ENCODE measurements at regions not wholly inside any gene's neighbourhood (a gene's known extent, or its start where the extent isn't known, plus 50 kb on each side); places are given as distances from the start of the nearest gene placed in this dataset.

- no peak for DNase-seq (ENCODE audit: low spot score)
- Mint-ChIP-seq H3K4me1 (ENCODE audit: low read depth) (peaks cover 32% of the 10 kb centered on the region), H3K4me3 (ENCODE audit: unreplicated experiment) (no peak overlapping the region), H3K27ac (ENCODE audit: unreplicated experiment) (peak overlapping the region; percentile 76), H3K27me3 (ENCODE audit: low read depth) (no peaks in the 10 kb centered on the region), H3K9me3 (ENCODE audit: low read depth) (no peaks in the 10 kb centered on the region), H3K36me3 (ENCODE audit: low read depth) (no peaks in the 10 kb centered on the region)
- no peak for TF ChIP-seq CTCF (IDR thresholded peaks at IDR 0.05)
Measured at GRCh38 chr10:36766940-36767339, 358.5 kb upstream of the ANKRD30A start.

- H3K27ac Mint-ChIP-seq (ENCODE audit: unreplicated experiment), result peak overlapping the region; percentile 76
Measured at GRCh38 chr10:36766415-36766810, 359.0 kb upstream of the ANKRD30A start.

GRCh38 chr10:36765782-36766414, 359.5 kb upstream of the ANKRD30A start:
- DNase-seq (ENCODE audit: low spot score), result no peak
- Mint-ChIP-seq H3K27ac (ENCODE audit: unreplicated experiment) (peak overlapping the region; percentile 76), H3K9me3 (ENCODE audit: low read depth) (no peaks in the 10 kb centered on the region), H3K36me3 (ENCODE audit: low read depth) (no peaks in the 10 kb centered on the region), H3K4me1 (ENCODE audit: low read depth) (peaks cover 30% of the 10 kb centered on the region), H3K4me3 (ENCODE audit: unreplicated experiment) (no peak overlapping the region), H3K27me3 (ENCODE audit: low read depth) (no peaks in the 10 kb centered on the region)
- TF ChIP-seq CTCF (IDR thresholded peaks at IDR 0.05), result no peak

More at GRCh38 chr10:36766415-36766810, 359.0 kb upstream of the ANKRD30A start:
- Mint-ChIP-seq H3K4me3 (ENCODE audit: unreplicated experiment) (no peak overlapping the region), H3K36me3 (ENCODE audit: low read depth) (no peaks in the 10 kb centered on the region), H3K27me3 (ENCODE audit: low read depth) (no peaks in the 10 kb centered on the region), H3K4me1 (ENCODE audit: low read depth) (peaks cover 31% of the 10 kb centered on the region), H3K9me3 (ENCODE audit: low read depth) (no peaks in the 10 kb centered on the region)
- no peak for DNase-seq (ENCODE audit: low spot score)
- TF ChIP-seq CTCF (IDR thresholded peaks at IDR 0.05), result no peak

GRCh38 chr10:36764823-36765222, 360.6 kb upstream of the ANKRD30A start:
- H3K27me3 Mint-ChIP-seq (ENCODE audit: low read depth), result no peaks in the 10 kb centered on the region
- peaks cover 39% of the 10 kb centered on the region for H3K4me1 Mint-ChIP-seq (ENCODE audit: low read depth)
- no peaks in the 10 kb centered on the region for H3K36me3 Mint-ChIP-seq (ENCODE audit: low read depth)
- no peak for TF ChIP-seq CTCF (IDR thresholded peaks at IDR 0.05)
- H3K9me3 Mint-ChIP-seq (ENCODE audit: low read depth), result no peaks in the 10 kb centered on the region
- H3K27ac Mint-ChIP-seq (ENCODE audit: unreplicated experiment), result peak overlapping the region; percentile 76
- no peak overlapping the region for H3K4me3 Mint-ChIP-seq (ENCODE audit: unreplicated experiment)
- DNase-seq (ENCODE audit: low spot score), result no peak

- TF ChIP-seq CTCF (IDR thresholded peaks at IDR 0.05), result no peak
- peak overlapping the region; percentile 73 for H3K27ac Mint-ChIP-seq (ENCODE audit: unreplicated experiment)
- no peaks in the 10 kb centered on the region for H3K9me3 Mint-ChIP-seq (ENCODE audit: low read depth)
- DNase-seq (ENCODE audit: low spot score), result no peak
- no peaks in the 10 kb centered on the region for H3K36me3 Mint-ChIP-seq (ENCODE audit: low read depth)
- H3K4me3 Mint-ChIP-seq (ENCODE audit: unreplicated experiment), result no peak overlapping the region
- no peaks in the 10 kb centered on the region for H3K27me3 Mint-ChIP-seq (ENCODE audit: low read depth)
- peaks cover 41% of the 10 kb centered on the region for H3K4me1 Mint-ChIP-seq (ENCODE audit: low read depth)
Measured at GRCh38 chr10:36761121-36761520, 364.3 kb upstream of the ANKRD30A start.

Measured in chondrocyte (in vitro differentiated cells).